Sigmoid colon (tissue), 6 donors: ENCODE measurements at regions not wholly inside any gene's neighbourhood (a gene's known extent, or its start where the extent isn't known, plus 50 kb on each side); places are given as distances from the start of the nearest gene placed in this dataset.

Experiments
- DNase-seq: peaks from one replicate; pipeline ENCODE4 v3.0.0-alpha.2; 2019
- H3K27ac ChIP-seq, 4 donors: fragments of 200-600 bp; sonication (generic); one replicate each; pipeline ENCODE4 v1.5.1; 2016 to 2019; ENCODE audit warnings: mild to moderate bottlenecking in 1 of 4
- H3K27me3 ChIP-seq, 3 donors: fragments of 200-600 bp; sonication (generic); one replicate each; pipeline ENCODE4 v1.5.1; 2019; ENCODE audit warnings: mild to moderate bottlenecking in 1 of 3
- H3K36me3 ChIP-seq, 4 donors: fragments of 200-600 bp; sonication (generic); one replicate each; pipeline ENCODE4 v1.5.1; 2016 to 2019
- H3K4me1 ChIP-seq, 4 donors: fragments of 200-600 bp; sonication (generic); one replicate each; pipeline ENCODE4 v1.5.1; 2017 to 2019
- H3K4me3 ChIP-seq, 4 donors: fragments of 200-600 bp; sonication (generic); one replicate each; pipeline ENCODE4 v1.5.1; 2017 to 2019; ENCODE audit warnings: mild to moderate bottlenecking in 2 of 4, moderate library complexity in 1 of 4
- H3K9me3 ChIP-seq, 4 donors: fragments of 200-600 bp in 3 of 4; sonication (generic) in 3 of 4; one replicate each; pipeline versions ENCODE4 v1.5.1 to v1.6.1; 2013 to 2019
- CTCF ChIP-seq, 4 experiments: fragments of 450-650 bp in 3 of 4; fragments of 200-600 bp in 1 of 4; IDR thresholded peaks; one replicate each; pipeline ENCODE4 v1.5.1; 2016 to 2019; ENCODE audit warnings: antibody characterized with exemption in 4 of 4, mild to moderate bottlenecking in 3 of 4, moderate library complexity in 2 of 4
- EP300 ChIP-seq, 4 donors: sonication (generic); formaldehyde crosslinking; IDR thresholded peaks; one replicate each; pipeline ENCODE4 v1.6.1; 2017; ENCODE audit warnings: antibody characterized with exemption in 4 of 4
- POLR2A ChIP-seq, 2 donors: fragments of 450-650 bp; IDR thresholded peaks; one replicate each; pipeline ENCODE4 v1.6.1; 2016; ENCODE audit warnings: antibody characterized with exemption in 2 of 2, mild to moderate bottlenecking in 2 of 2, moderate library complexity in 2 of 2
- POLR2AphosphoS5 ChIP-seq, 4 donors: sonication (generic); formaldehyde crosslinking; IDR thresholded peaks; one replicate each; pipeline ENCODE4 v1.6.1; 2017; ENCODE audit warnings: antibody characterized with exemption in 4 of 4
- WGBS, 2 donors: extraction: QIAGEN DNeasy Blood & Tissue Kit; methylation state at CpG; one replicate each; pipeline ENCODE4 v1.1.7; 2013; 5-methylcytosine and 5-hydroxymethylcytosine counted together
- intact Hi-C: fragments of 100-400 bp; cut with DNase I; formaldehyde crosslinking; loops from one replicate; pipeline ENCODE4 v1.15.1; 2023
- donor health status: healthy with polysubstance abuse.
- donor health status: healthy.

- no peaks in the 10 kb centered on the region for H3K27me3 ChIP-seq
- no peaks in the 10 kb centered on the region for H3K4me1 ChIP-seq
- H3K27ac ChIP-seq: no peak overlapping the region
Measured at GRCh38 chr5:164998590-164998989, 1493.2 kb downstream of the MAT2B start.

GRCh38 chr5:165000479-165001190 lies 1495.2 kb downstream of the MAT2B start:
- 87% methylated on average over 5 of the region's 5 CpGs for WGBS, 2 donors

More at GRCh38 chr5:164998590-164998989, 1493.2 kb downstream of the MAT2B start:
- WGBS, 2 donors: 68 to 82% methylated on average over 7 of the region's 7 CpGs
- TF ChIP-seq CTCF (IDR thresholded peaks at IDR 0.05): no peak
- no peak for TF ChIP-seq POLR2AphosphoS5 (IDR thresholded peaks at IDR 0.05)
- no peak for TF ChIP-seq POLR2A (IDR thresholded peaks at IDR 0.05)
- no peak for TF ChIP-seq EP300 (IDR thresholded peaks at IDR 0.05)
- no peak overlapping the region for H3K4me3 ChIP-seq
- DNase-seq: no peak
- no peaks in the 10 kb centered on the region for H3K9me3 ChIP-seq
- no peaks in the 10 kb centered on the region for H3K36me3 ChIP-seq
- intact Hi-C loops: no loop called here

GRCh38 chr5:165003283-165003682 lies 1497.9 kb downstream of the MAT2B start:
- 49 to 69% methylated on average over 3 of the region's 3 CpGs for WGBS, 2 donors
- no peak for TF ChIP-seq POLR2A (IDR thresholded peaks at IDR 0.05)
- TF ChIP-seq CTCF (IDR thresholded peaks at IDR 0.05): no peak
- no peak for TF ChIP-seq EP300 (IDR thresholded peaks at IDR 0.05)
- no peak for TF ChIP-seq POLR2AphosphoS5 (IDR thresholded peaks at IDR 0.05)
- Histone ChIP-seq H3K27ac (no peak overlapping the region), H3K9me3 (no peaks in the 10 kb centered on the region), H3K4me1 (no peaks in the 10 kb centered on the region), H3K27me3 (no peaks in the 10 kb centered on the region), H3K36me3 (no peaks in the 10 kb centered on the region), H3K4me3 (no peak overlapping the region)
- intact Hi-C loops: no loop called here
- no peak for DNase-seq

More at GRCh38 chr5:165000479-165001190, 1495.2 kb downstream of the MAT2B start:
- H3K9me3 ChIP-seq: no peaks in the 10 kb centered on the region
- H3K27ac ChIP-seq: no peak overlapping the region
- H3K27me3 ChIP-seq: no peaks in the 10 kb centered on the region
- H3K4me1 ChIP-seq: no peaks in the 10 kb centered on the region
- no peaks in the 10 kb centered on the region for H3K36me3 ChIP-seq
- TF ChIP-seq CTCF (IDR thresholded peaks at IDR 0.05) (no peak), EP300 (IDR thresholded peaks at IDR 0.05) (no peak), POLR2A (IDR thresholded peaks at IDR 0.05) (no peak), POLR2AphosphoS5 (IDR thresholded peaks at IDR 0.05) (no peak)
- intact Hi-C loops: no loop called here
- no peak for DNase-seq
- H3K4me3 ChIP-seq: no peak overlapping the region

- no peak for TF ChIP-seq POLR2A (IDR thresholded peaks at IDR 0.05)
- no peak for TF ChIP-seq POLR2AphosphoS5 (IDR thresholded peaks at IDR 0.05)
- TF ChIP-seq EP300 (IDR thresholded peaks at IDR 0.05): no peak
- no peak for TF ChIP-seq CTCF (IDR thresholded peaks at IDR 0.05)
- intact Hi-C loops: no loop called here
- H3K27ac ChIP-seq: no peak overlapping the region
- H3K4me3 ChIP-seq: no peak overlapping the region
- H3K27me3 ChIP-seq: no peaks in the 10 kb centered on the region
- 65 to 82% methylated on average over 2 of the region's 2 CpGs for WGBS, 2 donors
- DNase-seq: no peak
- H3K36me3 ChIP-seq: no peaks in the 10 kb centered on the region
- no peaks in the 10 kb centered on the region for H3K4me1 ChIP-seq
- no peaks in the 10 kb centered on the region for H3K9me3 ChIP-seq
Measured at GRCh38 chr5:165004175-165004574, 1498.8 kb downstream of the MAT2B start.

- DNase-seq: no peak
- Histone ChIP-seq H3K4me3 (no peak overlapping the region), H3K27ac (no peak overlapping the region), H3K9me3 (no peaks in the 10 kb centered on the region), H3K36me3 (no peaks in the 10 kb centered on the region), H3K27me3 (no peaks in the 10 kb centered on the region), H3K4me1 (no peaks in the 10 kb centered on the region)
- intact Hi-C loops: no loop called here
- no peak for TF ChIP-seq EP300 (IDR thresholded peaks at IDR 0.05)
- TF ChIP-seq POLR2A (IDR thresholded peaks at IDR 0.05): no peak
- no peak for TF ChIP-seq CTCF (IDR thresholded peaks at IDR 0.05)
- TF ChIP-seq POLR2AphosphoS5 (IDR thresholded peaks at IDR 0.05): no peak
- 72 to 79% methylated on average over 5 of the region's 5 CpGs for WGBS, 2 donors
Measured at GRCh38 chr5:165014439-165014838, 1509.0 kb downstream of the MAT2B start.
